ENCODE measurements at regions not wholly inside any gene's neighbourhood (a gene's known extent, or its start where the extent isn't known, plus 50 kb on each side); places are given as distances from the start of the nearest gene placed in this dataset.

DNA sequence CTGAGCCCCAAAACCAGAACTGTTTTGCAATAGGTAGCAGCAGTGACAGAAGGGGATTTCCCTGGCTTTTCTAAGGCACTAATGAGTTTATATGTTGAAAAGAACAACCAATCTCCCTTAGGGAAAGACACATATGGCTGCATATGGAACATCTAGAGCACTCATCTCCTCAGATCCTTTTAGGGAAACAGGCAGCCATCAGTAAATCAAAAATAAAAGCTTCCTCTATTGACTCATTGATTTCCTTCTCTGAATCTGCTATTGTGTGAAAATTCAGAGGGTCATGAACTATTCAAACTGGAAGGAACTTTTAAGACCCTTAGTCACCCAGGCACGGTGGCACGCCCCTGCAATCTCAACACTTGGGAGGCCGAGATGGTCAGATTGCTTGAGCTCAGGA, 110.9 kb upstream of the NANOS1 start:
- Histone ChIP-seq H3K36me3 (ENCODE audit: control insufficient read depth in 2 of 2, insufficient read depth in 1 of 2, low read length in 2 of 2) (no peaks in the 10 kb centered on the region), H3K27ac (ENCODE audit: extremely low read depth, low read depth, low read length) (no peak overlapping the region), H3K4me1 (ENCODE audit: control insufficient read depth, insufficient read depth, low read length) (no peaks in the 10 kb centered on the region), H3K9me3 (ENCODE audit: control insufficient read depth, insufficient read depth, low read depth, low read length) (no peaks in the 10 kb centered on the region), H3K4me3 (ENCODE audit: low read depth, low read length) (no peak overlapping the region)
- CTCF ChIA-PET = no interaction called here
- POLR2A ChIA-PET = interaction anchor here (0.6 to 0.7 kb wide), 2 partner anchors 70 to 110 kb away, joined by 3 to 4 read pairs; no protein-coding TSS in a partner anchor
- no peak for TF ChIP-seq SALL2 (tag by site-specific recombination; IDR thresholded peaks at IDR 0.05; ENCODE audit: borderline replicate concordance)

DNA sequence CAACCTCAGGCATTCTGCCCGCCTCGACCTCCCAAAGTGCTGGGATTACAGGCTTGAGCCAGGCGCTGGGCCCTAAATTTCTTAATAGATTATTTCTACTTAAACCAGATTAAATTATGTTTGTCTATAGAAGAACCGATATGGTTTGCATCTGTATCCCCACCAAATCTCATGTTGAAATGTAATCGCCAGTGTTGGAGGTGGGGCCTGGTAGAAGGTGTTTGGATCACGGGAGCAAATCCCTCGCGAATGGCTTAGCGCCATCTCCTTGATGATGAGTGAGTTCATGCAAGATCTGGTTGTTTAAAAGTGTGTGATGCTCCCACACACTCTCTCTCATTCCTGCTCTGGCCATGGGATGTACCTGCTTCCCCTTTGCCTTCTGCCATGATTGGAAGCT, 109.3 kb upstream of the NANOS1 start:
- TF ChIP-seq ZSCAN23 (tag by site-specific recombination; IDR thresholded peaks at IDR 0.05) = no peak
- TF ChIP-seq ZNF707 (tag by site-specific recombination; IDR thresholded peaks at IDR 0.05) = no peak
- no peak for TF ChIP-seq ZNF791 (tag by site-specific recombination; IDR thresholded peaks at IDR 0.05)
- no peak for TF ChIP-seq ZNF146 (tag by site-specific recombination; IDR thresholded peaks at IDR 0.05)
- TF ChIP-seq ZNF10 (tag by site-specific recombination; IDR thresholded peaks at IDR 0.05) = no peak
- TF ChIP-seq YY1 (tag by site-specific recombination; IDR thresholded peaks at IDR 0.05) = no peak
- no peak for TF ChIP-seq ZNF549 (tag by site-specific recombination; IDR thresholded peaks at IDR 0.05)
- no peak for TF ChIP-seq ZNF398 (tag by site-specific recombination; IDR thresholded peaks at IDR 0.05)
- no peak for TF ChIP-seq ZNF768 (tag by site-specific recombination; IDR thresholded peaks at IDR 0.05)
- no peak for TF ChIP-seq OSR2 (tag by site-specific recombination; IDR thresholded peaks at IDR 0.05)
- TF ChIP-seq ZEB2 (tag by site-specific recombination; IDR thresholded peaks at IDR 0.05) = no peak
- TF ChIP-seq ZNF140 (tag by site-specific recombination; IDR thresholded peaks at IDR 0.05) = no peak
- no peak for TF ChIP-seq ZNF514 (tag by site-specific recombination; IDR thresholded peaks at IDR 0.05)
- no peak for TF ChIP-seq BCL11B (tag by site-specific recombination; IDR thresholded peaks at IDR 0.05; ENCODE audit: low read depth)
- no peak for TF ChIP-seq ZNF132 (tag by site-specific recombination; IDR thresholded peaks at IDR 0.05; ENCODE audit: borderline replicate concordance)
- no peak for TF ChIP-seq ZNF510 (tag by site-specific recombination; IDR thresholded peaks at IDR 0.05; ENCODE audit: insufficient replicate concordance)
- no peak for TF ChIP-seq ZNF596 (tag by site-specific recombination; IDR thresholded peaks at IDR 0.05)
- TF ChIP-seq AEBP2 (tag by site-specific recombination; IDR thresholded peaks at IDR 0.05; ENCODE audit: borderline replicate concordance) = no peak
- TF ChIP-seq, protein P1, sequence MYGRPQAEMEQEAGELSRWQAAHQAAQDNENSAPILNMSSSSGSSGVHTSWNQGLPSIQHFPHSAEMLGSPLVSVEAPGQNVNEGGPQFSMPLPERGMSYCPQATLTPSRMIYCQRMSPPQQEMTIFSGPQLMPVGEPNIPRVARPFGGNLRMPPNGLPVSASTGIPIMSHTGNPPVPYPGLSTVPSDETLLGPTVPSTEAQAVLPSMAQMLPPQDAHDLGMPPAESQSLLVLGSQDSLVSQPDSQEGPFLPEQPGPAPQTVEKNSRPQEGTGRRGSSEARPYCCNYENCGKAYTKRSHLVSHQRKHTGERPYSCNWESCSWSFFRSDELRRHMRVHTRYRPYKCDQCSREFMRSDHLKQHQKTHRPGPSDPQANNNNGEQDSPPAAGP (tag by site-specific recombination; IDR thresholded peaks at IDR 0.05) = no peak
- no peak for TF ChIP-seq ZNF488 (tag by site-specific recombination; IDR thresholded peaks at IDR 0.05)
- H3K9me3 ChIP-seq (ENCODE audit: control insufficient read depth, insufficient read depth, low read depth, low read length) = no peaks in the 10 kb centered on the region
- ChIA-PET CTCF (no interaction called here), POLR2A (no interaction called here)
- H3K4me3 ChIP-seq (ENCODE audit: low read depth, low read length) = no peak overlapping the region
- no peaks in the 10 kb centered on the region for H3K4me1 ChIP-seq (ENCODE audit: control insufficient read depth, insufficient read depth, low read length)
- H3K27ac ChIP-seq (ENCODE audit: extremely low read depth, low read depth, low read length) = no peak overlapping the region
- H3K36me3 ChIP-seq (ENCODE audit: control insufficient read depth in 2 of 2, insufficient read depth in 1 of 2, low read length in 2 of 2) = no peaks in the 10 kb centered on the region
